DND-41 (cell line): ENCODE measurements at regions not wholly inside any gene's neighbourhood (a gene's known extent, or its start where the extent isn't known, plus 50 kb on each side); places are given as distances from the start of the nearest gene placed in this dataset.
"Not testable (repeated sequence)": the region's sequence is repeated elsewhere in the genome, so short reads cannot be mapped to it uniquely, and the experiment has no call there.

Experiments used
- ATAC-seq: fragments of 200-7000 bp; cut with Tn5 transposase; 3 replicates; pipeline ENCODE4 v1.9.1; 2021; ENCODE audit warnings: low read depth; ENCODE audit not compliant: insufficient read depth
- DNase-seq: peaks from one replicate; pipeline ENCODE4 v3.0.0-alpha.2; 2020
- H2AFZ ChIP-seq: 2 replicates; pipeline ENCODE4 v1.6.0; 2012; ENCODE audit warnings: low read depth, low read length
- H3K27ac ChIP-seq: 2 replicates; pipeline ENCODE4 v1.5.1; 2012; ENCODE audit warnings: low read length, inconsistent platforms
- H3K27me3 ChIP-seq: fragments of 200-600 bp; sonication (generic); 2 replicates; pipeline ENCODE4 v1.6.0; 2012; ENCODE audit warnings: low read length, mild to moderate bottlenecking, inconsistent platforms; ENCODE audit not compliant: insufficient read depth, poor library complexity
- H3K36me3 ChIP-seq: 2 replicates; pipeline ENCODE4 v1.5.1; 2012; ENCODE audit warnings: low read length, inconsistent platforms; ENCODE audit not compliant: insufficient read depth
- H3K4me1 ChIP-seq: 2 replicates; pipeline ENCODE4 v1.5.1; 2012; ENCODE audit warnings: mild to moderate bottlenecking, low read length; ENCODE audit not compliant: insufficient read depth
- H3K4me2 ChIP-seq: 2 replicates; pipeline ENCODE4 v1.6.0; 2012; ENCODE audit warnings: mild to moderate bottlenecking, moderate library complexity, low read length, inconsistent platforms; ENCODE audit not compliant: insufficient read depth
- H3K4me3 ChIP-seq, 2 experiments: fragments of 200-600 bp in 1 of 2; shearing (Covaris generic) in 1 of 2; 2 replicates each; pipeline ENCODE4 v1.5.1; 2012 to 2016; ENCODE audit warnings: inconsistent platforms in 2 of 2, low read length in 2 of 2, mild to moderate bottlenecking in 2 of 2, low read depth in 1 of 2, moderate library complexity in 1 of 2
- H3K79me2 ChIP-seq: 2 replicates; pipeline ENCODE4 v1.6.0; 2012; ENCODE audit warnings: low read length, inconsistent platforms; ENCODE audit not compliant: insufficient read depth
- H3K9ac ChIP-seq: 2 replicates; pipeline ENCODE4 v1.6.0; 2012; ENCODE audit warnings: low read depth, mild to moderate bottlenecking, inconsistent platforms, low read length, moderate library complexity
- H3K9me3 ChIP-seq: 2 replicates; pipeline ENCODE4 v1.5.1; 2012; ENCODE audit warnings: low read length, moderate library complexity, mild to moderate bottlenecking, inconsistent platforms; ENCODE audit not compliant: insufficient read depth, severe bottlenecking
- H4K20me1 ChIP-seq: 2 replicates; pipeline ENCODE4 v1.6.0; 2012; ENCODE audit warnings: low read length; ENCODE audit not compliant: insufficient read depth
- CTCF ChIP-seq: IDR thresholded peaks from 2 replicates; pipeline ENCODE4 v1.5.1; 2012; ENCODE audit warnings: borderline replicate concordance, low read length, moderate library complexity, mild to moderate bottlenecking; ENCODE audit not compliant: poor library complexity, severe bottlenecking; ENCODE audit errors: extremely low read depth
- EZH2 ChIP-seq: IDR thresholded peaks from 3 replicates; pipeline ENCODE4 v1.6.1; 2012; ENCODE audit warnings: borderline replicate concordance, low read depth, mild to moderate bottlenecking, moderate library complexity, low read length, inconsistent platforms; ENCODE audit not compliant: severe bottlenecking

DNA sequence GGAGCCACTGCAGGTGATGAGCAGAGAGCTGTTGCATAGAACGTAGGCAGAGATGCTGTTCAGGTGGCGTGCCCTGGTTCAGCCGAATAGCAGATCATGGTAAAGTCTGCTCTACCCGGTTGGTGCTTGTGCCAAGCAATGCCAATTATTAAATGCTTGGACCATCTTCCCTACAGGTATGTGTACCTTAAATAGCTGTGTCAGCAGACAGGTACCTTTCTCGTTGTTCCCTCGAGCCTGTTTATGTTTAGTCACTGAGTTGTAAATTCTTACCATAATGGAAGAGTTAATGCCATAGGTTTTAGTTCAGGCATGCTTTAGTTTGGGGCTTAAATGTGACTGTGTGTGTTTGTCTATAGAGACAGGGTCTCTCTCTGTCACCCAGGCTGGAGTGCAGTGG is 112.5 kb upstream of the CPM start:
- H3K27ac ChIP-seq = no peak overlapping the region
- H3K79me2 ChIP-seq = no peaks in the 10 kb centered on the region
- H3K9ac ChIP-seq = no peak overlapping the region
- H3K27me3 ChIP-seq = no peaks in the 10 kb centered on the region
- no peaks in the 10 kb centered on the region for H3K4me1 ChIP-seq
- DNase-seq (no peak), ATAC-seq (no peak)
- no peaks in the 10 kb centered on the region for H4K20me1 ChIP-seq
- no peaks in the 10 kb centered on the region for H3K9me3 ChIP-seq
- H3K4me3 ChIP-seq = no peak overlapping the region
- no peaks in the 10 kb centered on the region for H3K36me3 ChIP-seq
- H2AFZ ChIP-seq = no peak overlapping the region
- no peak overlapping the region for H3K4me2 ChIP-seq
- no peak for TF ChIP-seq CTCF
- TF ChIP-seq EZH2 = no peak

DNA sequence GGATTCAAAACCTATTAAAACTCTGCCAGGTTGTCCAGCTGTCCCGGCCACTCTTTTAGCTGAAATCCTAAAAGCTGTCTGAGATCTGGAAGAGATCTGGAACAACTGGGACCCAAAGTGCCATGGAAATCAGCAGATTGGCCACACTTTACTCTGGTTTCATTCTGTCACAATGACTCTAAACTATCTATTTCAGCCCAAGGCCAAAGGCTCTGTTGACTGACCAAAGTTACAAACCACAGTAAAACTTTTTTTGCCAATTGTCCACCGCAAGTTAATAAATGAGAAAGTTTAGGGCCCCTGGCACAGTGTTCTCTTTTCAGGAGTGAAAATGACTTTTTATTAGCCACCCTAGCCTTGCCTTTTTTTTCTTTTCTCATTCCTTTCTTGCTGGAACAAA is 113.4 kb upstream of the CPM start:
- Histone ChIP-seq H4K20me1 (no peaks in the 10 kb centered on the region), H3K27ac (no peak overlapping the region), H3K9ac (no peak overlapping the region), H3K36me3 (no peaks in the 10 kb centered on the region), H3K4me3 (no peak overlapping the region), H3K79me2 (no peaks in the 10 kb centered on the region), H3K9me3 (no peaks in the 10 kb centered on the region), H3K4me2 (no peak overlapping the region), H2AFZ (no peak overlapping the region), H3K27me3 (no peaks in the 10 kb centered on the region), H3K4me1 (no peaks in the 10 kb centered on the region)
- TF ChIP-seq CTCF (no peak), EZH2 (no peak)
- no peak for DNase-seq
- ATAC-seq = no peak

- no peak overlapping the region for H3K9ac ChIP-seq
- no peaks in the 10 kb centered on the region for H3K36me3 ChIP-seq
- no peaks in the 10 kb centered on the region for H4K20me1 ChIP-seq
- H3K9me3 ChIP-seq = no peaks in the 10 kb centered on the region
- H3K27ac ChIP-seq = no peak overlapping the region
- H3K79me2 ChIP-seq = no peaks in the 10 kb centered on the region
- no peaks in the 10 kb centered on the region for H3K4me1 ChIP-seq
- no peak overlapping the region for H2AFZ ChIP-seq
- H3K27me3 ChIP-seq = no peaks in the 10 kb centered on the region
- DNase-seq (no peak), ATAC-seq (no peak)
- no peak for TF ChIP-seq CTCF
- TF ChIP-seq EZH2 = no peak
- no peak overlapping the region for H3K4me2 ChIP-seq
- no peak overlapping the region for H3K4me3 ChIP-seq
Measured at GRCh38 chr12:69046920-69047319, 113.9 kb upstream of the CPM start.

GRCh38 chr12:69047990-69048389 is 115.0 kb upstream of the CPM start:
- H3K27me3 ChIP-seq = peaks cover under 1% of the 10 kb centered on the region
- H4K20me1 ChIP-seq = no peaks in the 10 kb centered on the region
- H3K9me3 ChIP-seq = no peaks in the 10 kb centered on the region
- H3K36me3 ChIP-seq = no peaks in the 10 kb centered on the region
- H3K79me2 ChIP-seq = no peaks in the 10 kb centered on the region
- no peak for DNase-seq
- no peak overlapping the region for H3K27ac ChIP-seq
- no peak overlapping the region for H3K4me2 ChIP-seq
- no peak overlapping the region for H2AFZ ChIP-seq
- no peaks in the 10 kb centered on the region for H3K4me1 ChIP-seq
- H3K9ac ChIP-seq = no peak overlapping the region
- no peak for TF ChIP-seq EZH2
- no peak for TF ChIP-seq CTCF
- no peak overlapping the region for H3K4me3 ChIP-seq
- no peak for ATAC-seq

GRCh38 chr12:69049855-69050254 is 116.9 kb upstream of the CPM start:
- not testable (repeated sequence) for H3K4me1 ChIP-seq, H3K9ac ChIP-seq, H3K4me2 ChIP-seq, H4K20me1 ChIP-seq, H3K4me3 ChIP-seq, H3K27me3 ChIP-seq, DNase-seq, H3K27ac ChIP-seq, H3K9me3 ChIP-seq, H3K79me2 ChIP-seq, ATAC-seq, H2AFZ ChIP-seq, H3K36me3 ChIP-seq
